PFSK-1 (cell line): ENCODE measurements at regions not wholly inside any gene's neighbourhood (a gene's known extent, or its start where the extent isn't known, plus 50 kb on each side); places are given as distances from the start of the nearest gene placed in this dataset.

Experiments
- POLR2AphosphoS5 ChIP-seq: IDR thresholded peaks from 2 replicates; pipeline ENCODE4 v1.6.1; 2012; ENCODE audit warnings: low read depth, mild to moderate bottlenecking, control low read depth, low read length, moderate library complexity
- REST ChIP-seq, 2 experiments: IDR thresholded peaks; 2 replicates each; pipeline versions ENCODE4 v1.6.1 to v1.8.0; 2011 to 2012; ENCODE audit warnings: low read depth in 2 of 2, low read length in 2 of 2, control low read depth in 1 of 2, inconsistent platforms in 1 of 2, mild to moderate bottlenecking in 1 of 2, moderate library complexity in 1 of 2; ENCODE audit not compliant: insufficient read depth in 1 of 2
- TAF1 ChIP-seq: IDR thresholded peaks from 2 replicates; pipeline ENCODE4 v1.6.1; 2012; ENCODE audit warnings: low read length, control low read depth, borderline replicate concordance; ENCODE audit not compliant: insufficient read depth

GRCh38 chr21:38591218-38591537 is 92.9 kb upstream of the ERG start:
- TF ChIP-seq TAF1 (no peak), POLR2AphosphoS5 (no peak), REST (IDR thresholded peaks at IDR 0.05; ENCODE audit: insufficient read depth in 1 of 2, low read depth in 2 of 2, low read length in 2 of 2) (no peak)
